ENCODE measurements at regions not wholly inside any gene's neighbourhood (a gene's known extent, or its start where the extent isn't known, plus 50 kb on each side); places are given as distances from the start of the nearest gene placed in this dataset.
"Not testable (repeated sequence)": the region's sequence is repeated elsewhere in the genome, so short reads cannot be mapped to it uniquely, and the experiment has no call there.

DNA sequence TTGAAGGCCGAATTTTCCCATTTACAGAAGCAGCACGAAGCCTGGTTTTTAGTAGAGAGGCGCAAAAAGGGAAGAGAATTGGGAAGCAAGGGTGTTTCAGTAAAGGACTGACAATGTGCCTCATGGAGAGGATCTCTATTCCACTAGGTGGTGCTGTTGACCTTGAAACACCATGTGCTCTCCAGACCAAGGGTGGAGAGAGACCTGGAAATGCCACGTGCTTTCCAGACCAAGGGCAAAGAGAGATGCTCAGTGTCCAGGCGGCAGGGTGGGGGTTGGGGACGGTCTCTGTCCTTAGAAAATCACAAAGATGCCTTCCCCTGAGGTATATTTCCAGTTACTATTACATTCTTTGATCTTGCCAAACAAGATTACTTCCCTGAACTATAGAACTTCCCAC is 425.3 kb downstream of the CSNK1G3 start:
- Histone ChIP-seq H3K4me1 (ENCODE audit: insufficient read depth, low read length) (no peaks in the 10 kb centered on the region), H3K4me3 (ENCODE audit: insufficient read depth, low read length) (no peak overlapping the region), H4K20me1 (ENCODE audit: insufficient read depth, low read length) (no peaks in the 10 kb centered on the region), H3K36me3 (ENCODE audit: insufficient read depth, low read length) (no peaks in the 10 kb centered on the region), H3K79me2 (ENCODE audit: insufficient read depth, low read length) (no peaks in the 10 kb centered on the region), H2AFZ (ENCODE audit: low read length) (no peak overlapping the region), H3K27ac (ENCODE audit: low read depth, low read length) (no peak overlapping the region), H3K4me2 (ENCODE audit: insufficient read depth, low read length) (no peak overlapping the region), H3K9me3 (ENCODE audit: low read depth, low read length) (no peaks in the 10 kb centered on the region), H3K27me3 (ENCODE audit: insufficient read depth, low read length) (no peaks in the 10 kb centered on the region)
- no peak for DNase-seq (ENCODE audit: insufficient read length, low spot score, missing footprints)
- TF ChIP-seq, protein P1, sequence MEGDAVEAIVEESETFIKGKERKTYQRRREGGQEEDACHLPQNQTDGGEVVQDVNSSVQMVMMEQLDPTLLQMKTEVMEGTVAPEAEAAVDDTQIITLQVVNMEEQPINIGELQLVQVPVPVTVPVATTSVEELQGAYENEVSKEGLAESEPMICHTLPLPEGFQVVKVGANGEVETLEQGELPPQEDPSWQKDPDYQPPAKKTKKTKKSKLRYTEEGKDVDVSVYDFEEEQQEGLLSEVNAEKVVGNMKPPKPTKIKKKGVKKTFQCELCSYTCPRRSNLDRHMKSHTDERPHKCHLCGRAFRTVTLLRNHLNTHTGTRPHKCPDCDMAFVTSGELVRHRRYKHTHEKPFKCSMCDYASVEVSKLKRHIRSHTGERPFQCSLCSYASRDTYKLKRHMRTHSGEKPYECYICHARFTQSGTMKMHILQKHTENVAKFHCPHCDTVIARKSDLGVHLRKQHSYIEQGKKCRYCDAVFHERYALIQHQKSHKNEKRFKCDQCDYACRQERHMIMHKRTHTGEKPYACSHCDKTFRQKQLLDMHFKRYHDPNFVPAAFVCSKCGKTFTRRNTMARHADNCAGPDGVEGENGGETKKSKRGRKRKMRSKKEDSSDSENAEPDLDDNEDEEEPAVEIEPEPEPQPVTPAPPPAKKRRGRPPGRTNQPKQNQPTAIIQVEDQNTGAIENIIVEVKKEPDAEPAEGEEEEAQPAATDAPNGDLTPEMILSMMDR (IDR thresholded peaks at IDR 0.05; ENCODE audit: extremely low read depth, low read depth, low read length): peak; percentile 58

DNA sequence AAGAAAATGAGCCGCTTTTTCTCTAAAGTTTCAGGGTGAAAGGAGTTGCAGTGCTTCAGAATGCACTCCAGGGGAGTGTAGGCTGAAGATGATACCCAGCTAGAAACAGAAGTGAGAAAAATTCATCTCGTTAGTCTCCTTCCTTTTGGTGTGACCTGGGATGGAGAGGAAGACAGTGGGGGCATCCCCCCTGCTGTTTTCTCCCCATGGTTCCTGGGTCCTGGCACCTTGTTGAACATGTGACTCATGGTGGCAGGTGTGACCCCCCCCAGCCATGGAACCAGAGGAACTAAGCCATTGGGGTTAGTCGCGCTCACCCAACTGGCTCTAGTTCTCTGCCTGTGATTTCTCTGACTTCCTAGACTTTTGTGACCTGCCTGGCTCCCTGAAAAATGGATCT is 424.6 kb downstream of the CSNK1G3 start:
- no peaks in the 10 kb centered on the region for H3K4me1 ChIP-seq (ENCODE audit: insufficient read depth, low read length)
- no peaks in the 10 kb centered on the region for H3K79me2 ChIP-seq (ENCODE audit: insufficient read depth, low read length)
- TF ChIP-seq, protein P1 (IDR thresholded peaks at IDR 0.05; ENCODE audit: extremely low read depth, low read depth, low read length): no peak
- no peak overlapping the region for H2AFZ ChIP-seq (ENCODE audit: low read length)
- no peaks in the 10 kb centered on the region for H3K9me3 ChIP-seq (ENCODE audit: low read depth, low read length)
- H3K36me3 ChIP-seq (ENCODE audit: insufficient read depth, low read length): no peaks in the 10 kb centered on the region
- no peak overlapping the region for H3K4me2 ChIP-seq (ENCODE audit: insufficient read depth, low read length)
- DNase-seq (ENCODE audit: insufficient read length, low spot score, missing footprints): no peak
- H3K27me3 ChIP-seq (ENCODE audit: insufficient read depth, low read length): no peaks in the 10 kb centered on the region
- H3K4me3 ChIP-seq (ENCODE audit: insufficient read depth, low read length): no peak overlapping the region
- H3K27ac ChIP-seq (ENCODE audit: low read depth, low read length): no peak overlapping the region
- no peaks in the 10 kb centered on the region for H4K20me1 ChIP-seq (ENCODE audit: insufficient read depth, low read length)

DNA sequence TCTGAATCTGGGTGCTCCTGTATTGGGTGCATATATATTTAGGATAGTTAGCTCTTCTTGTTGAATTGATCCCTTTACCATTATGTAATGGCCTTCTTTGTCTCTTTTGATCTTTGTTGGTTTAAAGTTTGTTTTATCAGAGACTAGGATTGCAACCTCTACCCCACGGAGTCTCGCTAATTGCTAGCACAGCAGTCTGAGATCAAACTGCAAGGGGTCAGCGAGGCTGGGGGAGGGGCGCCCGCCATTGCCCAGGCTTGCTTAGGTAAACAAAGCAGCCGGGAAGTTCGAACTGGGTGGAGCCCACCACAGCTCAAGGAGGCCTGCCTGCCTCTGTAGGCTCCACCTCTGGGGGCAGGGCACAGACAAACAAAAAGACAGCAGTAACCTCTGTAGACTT is 421.8 kb downstream of the CSNK1G3 start:
- DNase-seq (ENCODE audit: insufficient read length, low spot score, missing footprints); H3K27me3 ChIP-seq (ENCODE audit: insufficient read depth, low read length); H3K4me2 ChIP-seq (ENCODE audit: insufficient read depth, low read length); H3K36me3 ChIP-seq (ENCODE audit: insufficient read depth, low read length); H3K4me3 ChIP-seq (ENCODE audit: insufficient read depth, low read length); H4K20me1 ChIP-seq (ENCODE audit: insufficient read depth, low read length); H2AFZ ChIP-seq (ENCODE audit: low read length); H3K27ac ChIP-seq (ENCODE audit: low read depth, low read length); H3K9me3 ChIP-seq (ENCODE audit: low read depth, low read length); H3K4me1 ChIP-seq (ENCODE audit: insufficient read depth, low read length); H3K79me2 ChIP-seq (ENCODE audit: insufficient read depth, low read length): not testable (repeated sequence)

DNA sequence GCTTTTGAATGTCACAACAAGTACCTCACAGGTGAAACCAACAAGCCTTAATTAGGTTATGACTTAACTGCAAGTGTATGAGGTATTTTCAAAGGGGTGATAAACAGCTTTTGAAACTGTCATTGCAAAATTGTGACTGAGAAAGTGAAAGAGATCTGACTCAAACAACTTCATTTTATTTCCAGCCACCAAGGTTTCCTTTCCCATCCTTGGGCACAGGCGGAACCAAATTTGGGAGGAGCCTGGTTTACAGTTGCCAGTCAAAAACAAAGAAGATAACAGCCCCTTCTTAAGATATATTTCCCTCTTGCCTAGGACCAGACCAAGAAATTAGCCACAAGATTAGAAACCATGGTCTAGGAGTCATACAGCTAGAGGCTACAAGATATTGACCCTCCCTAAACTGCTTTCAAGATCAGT is 417.1 kb downstream of the CSNK1G3 start:
- Histone ChIP-seq H3K27ac (ENCODE audit: low read depth, low read length) (no peak overlapping the region), H4K20me1 (ENCODE audit: insufficient read depth, low read length) (no peaks in the 10 kb centered on the region)
- TF ChIP-seq, protein P1 (IDR thresholded peaks at IDR 0.05; ENCODE audit: extremely low read depth, low read depth, low read length): no peak

More for the DNA sequence above, 417.1 kb downstream of the CSNK1G3 start:
- no peak overlapping the region for H3K4me3 ChIP-seq (ENCODE audit: insufficient read depth, low read length)
- no peaks in the 10 kb centered on the region for H3K9me3 ChIP-seq (ENCODE audit: low read depth, low read length)
- H3K27me3 ChIP-seq (ENCODE audit: insufficient read depth, low read length): no peaks in the 10 kb centered on the region
- no peaks in the 10 kb centered on the region for H3K4me1 ChIP-seq (ENCODE audit: insufficient read depth, low read length)
- no peak for DNase-seq (ENCODE audit: insufficient read length, low spot score, missing footprints)
- no peaks in the 10 kb centered on the region for H3K79me2 ChIP-seq (ENCODE audit: insufficient read depth, low read length)
- H3K4me2 ChIP-seq (ENCODE audit: insufficient read depth, low read length): no peak overlapping the region
- H2AFZ ChIP-seq (ENCODE audit: low read length): no peak overlapping the region
- no peaks in the 10 kb centered on the region for H3K36me3 ChIP-seq (ENCODE audit: insufficient read depth, low read length)
